GM11168 (cell line): ENCODE measurements at regions not wholly inside any gene's neighbourhood (a gene's known extent, or its start where the extent isn't known, plus 50 kb on each side); places are given as distances from the start of the nearest gene placed in this dataset.
"Not testable (repeated sequence)": the region's sequence is repeated elsewhere in the genome, so short reads cannot be mapped to it uniquely, and the experiment has no call there.

Source experiments
- in situ Hi-C: fragments of 300-500 bp; cut with MboI; formaldehyde crosslinking; loops from one replicate; pipeline ENCODE4 v1.12.0; 2022; ENCODE audit warnings: low sequenced_read_pairs; ENCODE audit not compliant: unreplicated experiment

DNA sequence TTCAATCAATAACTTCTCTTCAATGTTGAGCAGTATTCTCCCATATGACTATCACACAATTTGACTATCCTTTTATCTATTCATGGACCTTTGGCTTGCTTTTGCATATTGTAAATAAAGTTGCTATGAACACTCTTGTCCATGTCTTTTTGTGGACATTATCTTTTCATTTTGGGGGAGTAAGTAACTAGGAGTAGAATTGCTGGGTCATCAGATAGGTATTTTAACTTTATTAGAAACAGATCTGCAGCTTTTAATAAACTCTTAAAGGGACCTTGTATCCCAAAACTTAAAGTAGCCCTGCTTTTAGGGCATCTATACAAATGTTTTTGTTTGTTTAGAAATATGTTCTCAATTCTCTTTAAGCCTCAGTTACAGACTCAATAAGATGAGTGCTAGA lies 614.2 kb upstream of the CITED2 start:
- in situ Hi-C loops = no loop called here

DNA sequence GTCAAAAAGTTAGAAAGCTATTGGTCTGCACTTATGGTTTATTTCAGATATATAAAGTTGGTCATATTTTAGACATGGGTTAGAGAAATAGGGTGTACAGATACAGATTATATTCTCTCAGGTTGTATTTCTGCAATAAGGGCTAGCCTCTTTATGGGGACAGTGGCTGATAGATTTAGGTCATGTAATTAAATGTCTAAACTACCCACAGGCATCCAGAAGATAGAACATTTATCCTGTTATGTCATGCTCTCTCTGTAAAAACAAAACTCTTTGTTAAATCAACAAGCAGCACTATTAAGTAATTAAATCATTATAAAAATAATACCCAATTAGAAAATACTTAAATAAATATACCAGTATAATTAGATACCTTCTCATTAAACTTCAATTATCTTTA lies 612.6 kb upstream of the CITED2 start:
- in situ Hi-C loops = no loop called here

DNA sequence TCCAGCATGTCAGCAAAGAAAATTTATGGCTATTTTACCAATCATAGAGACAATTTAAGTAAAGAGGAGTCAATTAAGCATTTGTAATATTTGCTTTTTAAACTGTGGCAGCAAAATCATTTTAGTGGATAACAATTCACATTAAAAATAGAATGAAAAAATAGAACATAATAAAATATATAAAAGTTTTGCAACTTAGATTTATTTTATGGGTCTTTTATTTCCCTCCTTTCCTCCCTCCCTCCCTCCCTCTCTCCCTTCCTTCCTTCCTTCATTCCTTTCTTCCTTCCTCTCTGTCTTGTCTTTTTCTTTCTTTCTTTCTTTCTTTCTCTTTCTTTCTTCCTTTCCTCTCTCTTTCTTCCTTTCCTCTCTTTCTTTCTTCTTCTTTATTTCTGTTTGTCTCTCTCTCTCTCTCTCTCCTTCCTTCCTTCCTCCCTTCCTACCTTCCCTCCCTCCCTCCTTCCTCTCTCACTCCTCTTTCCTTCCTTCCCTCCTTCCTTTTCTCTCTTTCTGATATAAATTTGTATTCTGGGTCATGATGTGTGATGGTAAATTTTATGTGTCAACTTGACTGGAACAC lies 610.9 kb upstream of the CITED2 start:
- in situ Hi-C loops = no loop called here

DNA sequence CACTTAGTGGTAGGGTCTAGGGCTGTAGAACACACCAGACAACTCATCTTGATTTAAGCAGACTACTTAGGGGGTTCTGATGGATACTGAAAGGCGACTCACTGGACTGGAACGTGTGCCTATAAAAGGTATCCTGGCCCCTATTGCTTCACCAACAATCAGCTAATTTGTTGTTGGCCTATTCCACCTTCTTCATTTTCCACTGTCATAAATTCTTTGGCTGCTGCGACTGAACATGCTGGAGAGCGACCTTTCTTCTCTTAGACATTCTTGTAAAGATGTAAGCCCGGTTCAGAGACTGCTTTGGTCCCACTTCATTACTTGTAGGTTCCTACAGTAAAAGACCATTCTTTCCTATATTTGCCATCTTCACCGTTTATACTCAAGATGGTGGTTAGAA lies 609.9 kb upstream of the CITED2 start:
- in situ Hi-C loops = no loop called here

DNA sequence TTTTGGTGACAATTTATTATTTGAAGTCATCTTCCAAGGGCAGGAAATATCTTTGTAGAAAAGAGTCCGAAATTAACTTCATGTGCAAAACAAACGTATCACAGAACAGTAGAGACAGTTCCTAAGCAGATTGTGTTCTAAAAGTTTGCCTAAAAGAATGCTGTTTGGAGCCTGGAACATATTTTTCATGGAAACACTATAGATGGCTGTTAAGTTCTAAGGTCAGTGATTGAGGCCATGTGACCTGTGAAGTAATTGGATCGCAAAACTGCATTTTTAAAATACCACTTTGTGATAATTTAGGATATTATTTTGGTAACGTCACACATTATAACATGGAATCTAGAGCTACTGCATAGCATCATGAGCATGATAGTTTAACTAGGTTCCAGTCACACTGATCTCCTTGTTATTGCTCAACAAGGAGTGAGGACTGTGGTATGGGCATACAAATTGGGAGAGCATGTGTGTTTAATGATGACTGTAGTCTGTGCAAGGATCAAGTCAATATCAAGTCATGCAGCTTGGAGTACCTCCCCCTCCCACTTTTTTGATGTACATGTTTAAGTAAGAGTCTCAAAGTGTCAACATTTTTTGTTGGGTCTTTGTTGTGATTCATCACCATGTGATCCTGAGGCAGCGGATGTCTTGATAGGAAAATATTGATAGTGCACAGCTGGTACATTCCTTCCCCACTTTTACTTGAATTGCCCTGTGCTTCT lies 609.3 kb upstream of the CITED2 start:
- in situ Hi-C loops = no loop called here

DNA sequence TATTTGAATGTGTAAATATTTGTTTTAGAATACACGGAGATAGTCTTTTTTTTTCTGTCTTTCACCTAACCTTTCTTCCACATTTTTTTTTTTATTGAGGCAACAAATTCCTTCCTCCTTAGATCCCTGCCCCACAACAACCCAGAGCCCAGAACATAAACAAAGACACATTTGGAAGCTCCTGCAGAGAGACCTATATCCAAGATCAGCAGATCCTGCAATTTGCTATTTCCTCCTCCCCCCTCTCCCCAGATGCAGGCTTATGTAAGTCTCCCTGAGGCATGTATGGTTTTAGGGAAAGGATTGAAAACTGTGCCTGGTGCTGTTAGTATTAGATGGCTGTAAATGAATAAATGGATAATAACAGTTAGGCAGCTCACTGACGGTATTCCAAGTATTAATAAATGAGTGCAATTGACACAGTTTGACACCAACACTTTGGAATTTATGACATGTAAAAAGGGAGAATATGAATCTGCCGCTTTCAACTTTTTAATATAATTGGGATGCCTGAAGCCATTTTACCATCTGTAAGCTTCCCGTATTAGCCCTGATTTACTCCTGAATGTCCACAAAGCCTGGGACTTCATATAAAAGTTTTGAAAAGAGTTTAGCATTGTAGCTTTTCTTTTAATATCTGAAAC lies 608.3 kb upstream of the CITED2 start:
- in situ Hi-C loops = no loop called here

DNA sequence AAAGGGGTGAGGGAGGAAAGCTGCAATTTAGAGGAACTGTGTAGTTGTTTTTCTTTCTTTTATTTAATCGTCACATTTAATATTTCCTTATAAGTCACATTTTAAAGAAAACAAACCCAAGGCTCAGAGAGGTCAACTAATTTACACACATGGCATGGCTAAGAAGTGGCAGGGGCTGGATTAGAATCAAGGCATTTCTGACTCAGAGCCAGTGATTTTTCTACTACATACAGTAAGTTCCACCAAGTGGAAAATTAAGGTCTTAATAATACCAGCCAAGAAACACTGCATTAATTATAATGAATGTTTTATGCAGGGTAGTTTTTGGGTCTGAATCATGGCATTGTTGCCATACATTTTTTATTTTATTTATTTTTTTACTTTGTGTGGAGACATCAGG lies 607.7 kb upstream of the CITED2 start:
- in situ Hi-C loops = no loop called here

DNA sequence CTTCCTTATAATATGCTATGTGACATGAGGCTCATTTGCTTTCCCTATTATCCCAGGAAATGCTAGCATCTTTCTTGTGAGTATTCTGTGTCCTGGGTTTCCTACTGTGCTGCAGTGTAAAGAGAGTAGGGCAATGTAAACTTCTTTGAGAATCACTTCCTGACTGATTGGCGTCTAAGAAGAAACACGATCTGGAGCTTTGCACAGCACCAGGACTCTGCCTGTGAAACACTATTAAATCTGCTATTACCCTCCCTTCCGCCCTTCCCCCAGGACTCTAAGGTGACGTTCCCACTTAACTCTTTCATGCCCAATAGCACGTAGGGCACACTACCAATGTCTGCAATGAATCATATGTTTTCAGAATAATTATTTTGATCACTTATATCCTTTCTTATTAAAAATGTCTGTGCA lies 607.3 kb upstream of the CITED2 start:
- in situ Hi-C loops = no loop called here

DNA sequence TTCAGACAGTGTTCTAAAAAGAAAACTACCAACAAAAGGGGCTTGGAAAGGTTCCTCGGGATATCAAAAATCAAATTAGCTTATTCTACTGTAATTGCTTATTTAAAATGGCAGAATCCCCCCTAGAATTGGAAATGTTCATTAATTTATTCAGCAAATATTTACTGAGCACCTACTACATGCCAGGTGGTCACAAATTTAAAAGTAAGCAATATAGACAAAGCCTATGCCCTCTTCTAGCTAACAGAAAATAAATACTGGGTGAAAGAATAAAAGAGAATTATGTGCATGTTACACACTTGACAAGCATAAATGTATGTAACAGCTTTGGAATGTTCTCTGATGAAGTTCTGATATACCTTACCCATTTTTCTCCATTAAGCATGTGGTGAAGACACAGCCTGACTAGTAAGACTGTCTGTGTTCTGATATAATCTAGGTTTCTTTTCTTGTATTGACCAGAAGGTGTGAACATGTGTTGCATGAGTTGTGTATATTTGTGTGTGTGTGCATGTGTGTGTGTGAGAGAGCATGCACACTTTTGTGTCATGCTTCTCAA lies 606.7 kb upstream of the CITED2 start:
- in situ Hi-C loops = no loop called here

DNA sequence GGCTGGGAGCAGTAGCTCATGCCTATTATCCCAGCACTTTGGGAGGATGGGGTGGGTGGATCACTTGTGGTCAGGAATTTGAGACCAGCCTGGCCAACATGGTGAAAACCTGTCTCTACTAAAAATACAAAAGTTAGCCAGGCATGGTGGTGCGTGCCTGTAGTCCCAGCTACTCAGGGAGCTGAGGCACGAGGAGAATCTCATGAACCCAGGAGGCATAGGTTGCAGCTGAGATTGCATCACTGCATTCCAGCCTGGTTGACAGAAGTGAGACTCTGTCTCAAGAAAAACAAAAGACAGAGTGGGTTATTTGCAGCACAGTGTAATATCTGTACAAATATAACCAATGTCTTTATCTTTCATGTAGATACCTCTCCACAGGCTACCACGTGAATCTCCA lies 606.2 kb upstream of the CITED2 start:
- in situ Hi-C loops = not testable (repeated sequence)

DNA sequence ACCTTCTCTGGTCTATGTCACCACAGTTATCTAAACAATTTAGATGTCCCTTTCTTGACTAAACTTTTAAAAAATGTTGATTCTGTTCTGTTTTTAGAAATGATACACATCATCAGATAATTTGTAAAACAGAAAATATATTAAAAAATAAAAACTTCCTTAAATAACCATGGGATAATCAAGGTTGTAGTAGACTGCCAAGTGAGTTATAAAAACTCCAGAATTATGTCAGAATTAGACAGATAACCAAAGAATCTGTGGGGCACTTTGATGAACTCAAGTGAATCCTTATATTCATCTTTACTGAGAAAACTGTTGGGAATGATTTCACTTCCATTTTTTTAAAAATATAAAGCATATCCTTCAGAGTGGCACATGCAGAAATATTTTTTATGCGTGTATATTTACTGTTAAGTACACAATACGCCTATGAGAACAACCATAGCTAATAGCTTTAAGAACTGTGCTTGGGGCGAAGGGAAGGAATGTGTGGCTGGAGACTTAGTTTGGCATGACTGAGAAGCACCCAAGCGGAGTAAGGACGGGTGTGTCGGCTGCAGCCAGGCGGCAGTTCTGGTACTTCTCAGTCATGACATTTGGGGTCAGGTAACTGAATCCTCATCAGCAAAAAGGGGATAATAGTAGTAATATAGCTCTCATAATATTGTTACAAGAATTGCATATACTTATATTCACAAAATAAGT lies 604.7 kb upstream of the CITED2 start:
- in situ Hi-C loops = no loop called here

DNA sequence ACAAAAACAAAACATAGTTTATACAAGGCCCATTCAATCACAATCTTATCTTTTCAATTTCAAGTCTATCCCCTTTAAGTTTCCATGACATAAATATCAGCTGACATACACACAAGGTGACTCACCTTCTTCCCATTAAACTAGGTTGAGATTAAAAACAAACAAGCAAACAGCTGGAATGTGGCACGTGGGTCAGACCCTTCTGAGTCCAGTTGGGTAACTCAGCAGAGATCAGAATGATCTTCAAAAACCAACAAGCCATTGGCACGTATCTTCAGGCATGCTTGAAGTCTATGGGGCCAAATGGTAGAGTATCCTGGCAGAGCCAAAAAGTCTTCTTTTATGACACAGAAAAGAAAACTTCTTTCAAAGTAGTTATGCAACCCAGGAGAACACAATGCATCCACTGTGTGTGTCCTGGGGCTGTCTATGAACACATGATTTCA lies 603.5 kb upstream of the CITED2 start:
- in situ Hi-C loops = no loop called here

DNA sequence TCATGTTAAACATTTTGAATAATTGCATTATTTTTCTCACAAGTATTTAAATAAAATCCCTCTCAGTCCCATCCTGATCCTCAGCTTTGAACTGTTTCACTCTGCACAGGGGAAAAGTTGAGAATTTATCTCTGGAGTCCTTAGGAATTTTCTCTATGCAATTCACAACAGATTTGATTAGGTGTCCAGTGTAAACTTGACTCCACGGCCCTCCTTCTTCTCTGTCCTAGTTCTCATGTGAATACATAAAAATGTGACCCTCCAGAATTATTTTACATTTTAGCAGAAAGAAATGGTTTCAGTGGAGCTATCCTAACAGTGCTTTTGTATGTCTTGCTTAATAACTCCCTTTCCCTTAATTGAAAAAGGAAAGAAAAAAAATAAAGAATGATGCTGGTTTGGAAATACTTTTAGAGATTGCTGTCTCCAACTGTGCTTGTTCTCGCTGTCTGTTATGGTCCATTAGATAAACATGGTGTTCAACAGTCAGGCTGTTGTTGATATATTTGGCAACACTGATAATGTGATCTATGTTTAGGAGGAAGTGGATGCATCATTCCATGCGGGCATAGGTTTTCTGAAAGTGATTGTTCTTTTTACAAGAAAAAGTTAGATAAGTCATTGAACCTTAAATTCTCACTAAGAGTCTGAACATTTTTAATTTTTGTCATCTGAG lies 599.4 kb upstream of the CITED2 start:
- in situ Hi-C loops = no loop called here

DNA sequence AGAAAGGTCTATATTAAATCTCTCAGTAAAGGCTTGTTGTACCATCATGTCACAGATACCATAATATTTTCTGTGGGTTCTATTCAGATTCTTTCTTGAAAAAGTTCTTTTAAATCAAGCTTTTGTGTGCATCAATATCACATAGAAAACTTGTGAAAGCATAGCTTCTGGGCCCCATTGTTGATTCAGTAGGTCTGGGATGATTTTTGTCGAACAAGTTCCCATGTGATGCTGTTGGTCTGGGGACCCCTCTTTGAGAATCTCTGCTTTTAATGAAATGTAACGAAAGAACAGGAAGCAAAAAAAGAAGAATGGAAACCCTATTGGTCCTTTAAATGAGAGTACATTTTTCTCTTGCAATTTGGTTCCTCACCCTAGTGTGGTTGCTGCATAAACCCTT lies 597.7 kb upstream of the CITED2 start:
- in situ Hi-C loops = no loop called here

DNA sequence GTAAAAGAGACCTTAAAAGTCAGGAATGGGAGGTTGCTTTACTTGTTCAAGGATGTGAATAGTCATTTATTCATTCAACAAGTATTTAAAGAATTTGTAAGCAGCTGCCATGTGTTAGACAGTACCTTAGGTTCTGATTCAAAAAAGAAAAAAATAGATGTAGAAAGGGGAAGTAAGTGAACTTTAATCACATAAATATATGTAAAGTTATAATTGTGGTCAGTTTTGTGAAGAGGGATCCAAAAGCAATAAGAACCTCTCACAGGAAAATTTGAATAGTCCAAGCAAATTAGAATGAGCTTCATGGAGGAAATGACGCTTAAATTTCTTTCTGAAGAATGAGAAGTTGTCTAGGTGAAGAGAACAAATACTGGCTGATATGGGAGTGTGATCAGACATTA lies 596.1 kb upstream of the CITED2 start:
- in situ Hi-C loops = no loop called here

DNA sequence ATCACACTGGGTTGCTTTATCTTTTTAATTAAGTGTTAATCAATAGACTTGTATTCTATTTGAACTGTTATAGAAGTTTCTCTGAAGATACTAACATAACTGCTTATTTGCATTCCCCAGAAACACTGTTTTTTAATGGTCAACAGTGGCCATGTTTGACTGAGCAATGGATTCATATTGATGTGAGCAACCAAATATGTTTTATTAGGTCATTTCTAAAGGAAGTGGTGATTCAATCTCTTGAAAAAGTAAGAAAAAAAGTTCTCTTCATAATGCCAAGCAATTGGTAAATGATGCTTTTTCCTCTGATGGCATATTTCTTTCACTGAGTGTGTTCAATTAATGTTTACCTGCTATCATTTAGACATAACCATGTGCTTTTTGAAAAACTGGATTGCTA lies 593.0 kb upstream of the CITED2 start:
- in situ Hi-C loops = no loop called here

DNA sequence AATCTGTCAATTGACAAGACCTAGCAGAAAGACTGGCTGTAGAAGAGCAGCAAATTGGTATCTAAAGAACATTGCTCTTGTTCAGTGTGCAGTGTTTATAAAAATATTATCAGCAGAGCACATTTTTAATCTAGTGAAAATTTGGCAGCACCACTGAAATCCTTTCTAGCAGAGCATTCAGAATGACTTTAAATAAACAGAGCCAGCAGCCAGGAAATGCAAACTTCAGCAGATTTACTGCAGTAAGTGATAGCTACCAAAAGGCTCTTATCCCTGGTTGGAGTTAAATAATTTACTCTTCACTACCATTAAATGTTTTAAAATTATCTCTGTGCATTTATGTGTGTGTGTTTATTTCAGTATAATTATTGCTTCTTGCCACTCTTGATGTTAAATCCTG lies 590.9 kb upstream of the CITED2 start:
- in situ Hi-C loops = no loop called here

DNA sequence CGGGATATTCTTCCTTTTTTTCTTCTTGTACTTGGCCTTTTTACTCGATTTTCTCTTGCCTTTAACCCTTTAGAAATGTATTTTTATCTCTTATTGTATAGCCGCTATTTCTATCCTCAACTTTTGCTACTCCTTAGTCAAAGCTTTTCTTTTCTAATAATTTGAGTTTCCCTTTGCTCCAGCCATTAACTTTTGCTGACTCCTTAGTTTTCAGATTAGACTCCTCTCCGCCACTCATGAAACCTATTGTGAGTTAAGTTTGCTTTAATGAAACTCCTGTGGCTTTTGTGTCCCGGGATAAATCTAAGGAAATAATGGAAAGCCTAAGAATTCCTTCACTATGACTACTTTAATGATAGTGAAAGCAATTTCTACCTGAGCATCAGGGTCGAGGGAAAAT lies 590.3 kb upstream of the CITED2 start:
- in situ Hi-C loops = no loop called here

DNA sequence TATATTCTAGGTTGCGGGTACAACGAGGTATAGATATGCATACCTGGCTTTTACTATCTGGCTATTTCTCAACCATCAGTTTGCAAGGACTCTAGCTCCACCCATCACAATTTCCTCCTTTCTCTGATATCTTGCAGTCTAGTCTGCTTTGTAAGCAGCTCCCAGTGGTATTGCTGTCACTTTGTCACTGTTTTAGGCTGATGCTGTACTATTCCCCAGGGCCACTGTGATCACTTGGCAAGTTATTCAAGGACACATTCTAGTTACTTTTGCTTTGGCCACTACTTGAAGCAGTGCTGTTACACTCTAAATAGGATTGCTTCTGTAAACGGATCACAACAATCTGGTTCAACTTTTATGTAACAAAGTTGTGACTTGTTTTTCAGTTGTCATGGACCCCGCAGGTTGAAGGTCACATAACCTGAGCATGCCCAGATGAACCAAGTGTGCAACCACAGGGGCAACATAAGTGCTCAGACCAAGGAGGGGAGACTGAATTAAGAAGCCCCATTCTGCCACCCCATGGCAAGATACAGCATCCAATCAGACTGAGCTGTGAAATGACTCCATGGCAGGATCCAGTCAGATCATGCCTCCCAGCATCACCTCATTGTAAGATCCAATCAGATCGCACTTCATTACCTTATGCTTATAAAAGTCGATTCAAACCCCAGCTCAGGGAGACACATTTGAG lies 588.4 kb upstream of the CITED2 start:
- in situ Hi-C loops = no loop called here

DNA sequence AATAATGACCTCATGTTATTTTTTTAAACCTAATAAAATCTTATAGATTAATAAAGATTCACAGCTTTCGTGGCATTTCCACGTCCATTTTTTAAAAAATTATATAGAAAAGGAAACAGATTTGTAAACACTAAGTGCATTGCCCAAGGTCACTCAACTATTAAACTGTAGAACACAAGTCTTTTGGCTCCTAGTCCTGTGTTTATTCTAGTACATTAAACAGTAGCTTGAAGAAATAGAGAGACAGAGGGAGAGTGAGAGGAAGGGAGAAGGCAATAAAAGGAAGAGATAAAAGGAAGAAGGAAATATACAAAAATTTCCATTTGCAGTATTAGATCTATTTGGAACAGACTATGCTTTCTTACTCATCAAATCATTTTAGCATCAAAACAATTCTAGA lies 586.7 kb upstream of the CITED2 start:
- in situ Hi-C loops = no loop called here
